ENCODE measurements at regions not wholly inside any gene's neighbourhood (a gene's known extent, or its start where the extent isn't known, plus 50 kb on each side); places are given as distances from the start of the nearest gene placed in this dataset.
A peak's percentile ranks its signal among the peaks of the same experiment; 100 is the strongest.
"Not testable (repeated sequence)": the region's sequence is repeated elsewhere in the genome, so short reads cannot be mapped to it uniquely, and the experiment has no call there.

- Histone ChIP-seq H3K27me3 (ENCODE audit: low read depth) (no peaks in the 10 kb centered on the region), H3K4me1 (no peaks in the 10 kb centered on the region), H3K4me3 (no peak overlapping the region), H3K9me3 (no peaks in the 10 kb centered on the region), H3K36me3 (replicated peaks) (no peaks in the 10 kb centered on the region)
- no peak for DNase-seq (ENCODE audit: low spot score in 2 of 2)
- in situ Hi-C loops (cut with MboI; ENCODE audit: low sequenced_read_pairs) = no loop called here
These were observed 274.0 kb downstream of the TSN start for GRCh38 chr2:122029456-122029855.

GRCh38 chr2:122029945-122030344 lies 274.5 kb downstream of the TSN start:
- in situ Hi-C loops (cut with MboI; ENCODE audit: low sequenced_read_pairs) = no loop called here
- Histone ChIP-seq H3K4me3 (no peak overlapping the region), H3K36me3 (replicated peaks) (no peaks in the 10 kb centered on the region), H3K9me3 (no peaks in the 10 kb centered on the region), H3K4me1 (peaks cover under 1% of the 10 kb centered on the region; the same call in 1 of the 2 replicates), H3K27me3 (ENCODE audit: low read depth) (no peaks in the 10 kb centered on the region)
- no peak for DNase-seq (ENCODE audit: low spot score in 2 of 2)

- peak in 1 of 2 experiments; percentile 32 for DNase-seq (ENCODE audit: low spot score in 2 of 2)
- no peak overlapping the region for H3K4me3 ChIP-seq
- in situ Hi-C loops (cut with MboI; ENCODE audit: low sequenced_read_pairs) = no loop called here
- no peaks in the 10 kb centered on the region for H3K36me3 ChIP-seq (replicated peaks)
- H3K4me1 ChIP-seq = peaks cover 4% of the 10 kb centered on the region; the same call in 1 of the 2 replicates
- no peaks in the 10 kb centered on the region for H3K27me3 ChIP-seq (ENCODE audit: low read depth)
- no peaks in the 10 kb centered on the region for H3K9me3 ChIP-seq
These were observed 276.3 kb downstream of the TSN start for GRCh38 chr2:122031544-122032263.

- Histone ChIP-seq H3K4me1 (peaks cover 4% of the 10 kb centered on the region; the same call in 1 of the 2 replicates), H3K9me3 (no peaks in the 10 kb centered on the region), H3K4me3 (no peak overlapping the region), H3K36me3 (replicated peaks) (no peaks in the 10 kb centered on the region), H3K27me3 (ENCODE audit: low read depth) (no peaks in the 10 kb centered on the region)
- no peak for DNase-seq (ENCODE audit: low spot score in 2 of 2)
- in situ Hi-C loops (cut with MboI; ENCODE audit: low sequenced_read_pairs) = no loop called here
These were observed 276.8 kb downstream of the TSN start for GRCh38 chr2:122032264-122032645.

- Histone ChIP-seq H3K27me3 (ENCODE audit: low read depth) (no peaks in the 10 kb centered on the region), H3K4me3 (no peak overlapping the region), H3K4me1 (peaks cover 4% of the 10 kb centered on the region; the same call in 1 of the 2 replicates), H3K36me3 (replicated peaks) (no peaks in the 10 kb centered on the region), H3K9me3 (no peaks in the 10 kb centered on the region)
- in situ Hi-C loops (cut with MboI; ENCODE audit: low sequenced_read_pairs) = no loop called here
- DNase-seq (ENCODE audit: low spot score in 2 of 2) = no peak
These were observed 278.3 kb downstream of the TSN start for GRCh38 chr2:122033778-122034177.

- H3K36me3 ChIP-seq (replicated peaks) = no peaks in the 10 kb centered on the region
- H3K4me1 ChIP-seq = peaks cover 4% of the 10 kb centered on the region; the same call in 1 of the 2 replicates
- H3K4me3 ChIP-seq = no peak overlapping the region
- in situ Hi-C loops (cut with MboI; ENCODE audit: low sequenced_read_pairs) = no loop called here
- H3K9me3 ChIP-seq = no peaks in the 10 kb centered on the region
- no peak for DNase-seq (ENCODE audit: low spot score in 2 of 2)
- no peaks in the 10 kb centered on the region for H3K27me3 ChIP-seq (ENCODE audit: low read depth)
These were observed 278.9 kb downstream of the TSN start for GRCh38 chr2:122034344-122034743.

- Histone ChIP-seq H3K4me3 (no peak overlapping the region), H3K27me3 (ENCODE audit: low read depth) (no peaks in the 10 kb centered on the region), H3K36me3 (replicated peaks) (no peaks in the 10 kb centered on the region), H3K4me1 (peaks cover 4% of the 10 kb centered on the region; the same call in 1 of the 2 replicates), H3K9me3 (no peaks in the 10 kb centered on the region)
- DNase-seq (ENCODE audit: low spot score in 2 of 2) = peak; percentile 17 to 23
- in situ Hi-C loops (cut with MboI; ENCODE audit: low sequenced_read_pairs) = no loop called here
These were observed 279.3 kb downstream of the TSN start for GRCh38 chr2:122034777-122035176.

- H3K9me3 ChIP-seq; H3K27me3 ChIP-seq (ENCODE audit: low read depth); H3K4me3 ChIP-seq; in situ Hi-C loops (cut with MboI; ENCODE audit: low sequenced_read_pairs); H3K4me1 ChIP-seq; DNase-seq (ENCODE audit: low spot score in 2 of 2); H3K36me3 ChIP-seq (replicated peaks): not testable (repeated sequence)
These were observed 283.4 kb downstream of the TSN start for GRCh38 chr2:122038816-122039215.

- no peaks in the 10 kb centered on the region for H3K9me3 ChIP-seq
- in situ Hi-C loops (cut with MboI; ENCODE audit: low sequenced_read_pairs) = no loop called here
- H3K36me3 ChIP-seq (replicated peaks) = no peaks in the 10 kb centered on the region
- DNase-seq (ENCODE audit: low spot score in 2 of 2) = no peak
- H3K4me1 ChIP-seq = no peaks in the 10 kb centered on the region
- no peaks in the 10 kb centered on the region for H3K27me3 ChIP-seq (ENCODE audit: low read depth)
- no peak overlapping the region for H3K4me3 ChIP-seq
These were observed 286.0 kb downstream of the TSN start for GRCh38 chr2:122041455-122041854.

GRCh38 chr2:122051659-122052058 lies 296.2 kb downstream of the TSN start:
- H3K36me3 ChIP-seq (replicated peaks); in situ Hi-C loops (cut with MboI; ENCODE audit: low sequenced_read_pairs); H3K27me3 ChIP-seq (ENCODE audit: low read depth); H3K9me3 ChIP-seq; H3K4me3 ChIP-seq; H3K4me1 ChIP-seq; DNase-seq (ENCODE audit: low spot score in 2 of 2): not testable (repeated sequence)

GRCh38 chr2:122055521-122055931 lies 300.1 kb downstream of the TSN start:
- Histone ChIP-seq H3K4me1 (no peaks in the 10 kb centered on the region), H3K36me3 (replicated peaks) (no peaks in the 10 kb centered on the region), H3K27me3 (ENCODE audit: low read depth) (no peaks in the 10 kb centered on the region), H3K4me3 (no peak overlapping the region), H3K9me3 (no peaks in the 10 kb centered on the region)
- peak in 1 of 2 experiments; percentile 15 for DNase-seq (ENCODE audit: low spot score in 2 of 2)
- in situ Hi-C loops (cut with MboI; ENCODE audit: low sequenced_read_pairs) = no loop called here

GRCh38 chr2:122056853-122057252 lies 301.4 kb downstream of the TSN start:
- Histone ChIP-seq H3K4me1 (no peaks in the 10 kb centered on the region), H3K4me3 (no peak overlapping the region), H3K27me3 (ENCODE audit: low read depth) (no peaks in the 10 kb centered on the region), H3K9me3 (no peaks in the 10 kb centered on the region), H3K36me3 (replicated peaks) (no peaks in the 10 kb centered on the region)
- in situ Hi-C loops (cut with MboI; ENCODE audit: low sequenced_read_pairs) = no loop called here
- no peak for DNase-seq (ENCODE audit: low spot score in 2 of 2)

GRCh38 chr2:122061206-122061605 lies 305.8 kb downstream of the TSN start:
- no peaks in the 10 kb centered on the region for H3K9me3 ChIP-seq

GRCh38 chr2:122061831-122062230 lies 306.4 kb downstream of the TSN start:
- no peaks in the 10 kb centered on the region for H3K27me3 ChIP-seq (ENCODE audit: low read depth)
- no peaks in the 10 kb centered on the region for H3K9me3 ChIP-seq
- H3K4me3 ChIP-seq = no peak overlapping the region
- DNase-seq (ENCODE audit: low spot score in 2 of 2) = no peak
- no peaks in the 10 kb centered on the region for H3K4me1 ChIP-seq
- in situ Hi-C loops (cut with MboI; ENCODE audit: low sequenced_read_pairs) = no loop called here
- H3K36me3 ChIP-seq (replicated peaks) = no peaks in the 10 kb centered on the region

More at GRCh38 chr2:122061206-122061605, 305.8 kb downstream of the TSN start:
- no peaks in the 10 kb centered on the region for H3K27me3 ChIP-seq (ENCODE audit: low read depth)
- H3K4me1 ChIP-seq = no peaks in the 10 kb centered on the region
- no peaks in the 10 kb centered on the region for H3K36me3 ChIP-seq (replicated peaks)
- no peak overlapping the region for H3K4me3 ChIP-seq
- no peak for DNase-seq (ENCODE audit: low spot score in 2 of 2)
- in situ Hi-C loops (cut with MboI; ENCODE audit: low sequenced_read_pairs) = no loop called here

GRCh38 chr2:122062506-122062905 lies 307.1 kb downstream of the TSN start:
- H3K4me1 ChIP-seq = no peaks in the 10 kb centered on the region
- in situ Hi-C loops (cut with MboI; ENCODE audit: low sequenced_read_pairs) = no loop called here
- DNase-seq (ENCODE audit: low spot score in 2 of 2) = no peak

More at GRCh38 chr2:122062506-122062905, 307.1 kb downstream of the TSN start:
- Histone ChIP-seq H3K4me3 (no peak overlapping the region), H3K36me3 (replicated peaks) (no peaks in the 10 kb centered on the region), H3K9me3 (no peaks in the 10 kb centered on the region), H3K27me3 (ENCODE audit: low read depth) (no peaks in the 10 kb centered on the region)

All from HAP-1 (cell line).